ENCODE measurements at regions not wholly inside any gene's neighbourhood (a gene's known extent, or its start where the extent isn't known, plus 50 kb on each side); places are given as distances from the start of the nearest gene placed in this dataset.

GRCh38 chr7:109659261-109659660, 1089.6 kb downstream of the DNAJB9 start:
- TF ChIP-seq POLR2A (IDR thresholded peaks at IDR 0.05; ENCODE audit: low read depth, low read length) = no peak
- no peak for TF ChIP-seq TAF1 (IDR thresholded peaks at IDR 0.05; ENCODE audit: low read depth, low read length)

Data from GM12891 (cell line).